WTC11 (cell line): ENCODE measurements at regions not wholly inside any gene's neighbourhood (a gene's known extent, or its start where the extent isn't known, plus 50 kb on each side); places are given as distances from the start of the nearest gene placed in this dataset.

Source experiments
- ATAC-seq: fragments of 200-7000 bp; cut with Tn5 transposase; 2 replicates; pipeline ENCODE4 v1.10.0; 2021; ENCODE audit warnings: mild to moderate bottlenecking, moderate library complexity
- CTCF ChIA-PET: fragments of 300-600 bp; sonication (Branson Sonifier 250); formaldehyde crosslinking; loops from one replicate; lab custom pipeline; 2021; ENCODE audit warnings: antibody characterized with exemption; lab: Charles Lee
- POLR2A ChIA-PET: fragments of 350-600 bp; sonication (Branson Sonifier 250); formaldehyde crosslinking; loops from one replicate; lab custom pipeline; 2021; ENCODE audit warnings: antibody characterized with exemption; lab: Charles Lee
- DNase-seq: peaks from one replicate; pipeline ENCODE4 v3.0.0; 2021; ENCODE audit warnings: low spot score
- H3K27ac Mint-ChIP-seq: 2 replicates; pipeline ENCODE4 v1.8.0; 2021; ENCODE audit warnings: mixed read lengths
- H3K27me3 Mint-ChIP-seq: 2 replicates; pipeline ENCODE4 v1.8.0; 2021; ENCODE audit warnings: low read depth, mild to moderate bottlenecking, moderate library complexity, mixed read lengths
- H3K36me3 Mint-ChIP-seq: 2 replicates; pipeline ENCODE4 v1.8.0; 2021; ENCODE audit warnings: mixed read lengths
- H3K4me1 Mint-ChIP-seq: 2 replicates; pipeline ENCODE4 v1.8.0; 2022; ENCODE audit warnings: mixed read lengths
- H3K4me3 Mint-ChIP-seq: 2 replicates; pipeline ENCODE4 v1.8.0; 2021; ENCODE audit warnings: mild to moderate bottlenecking, moderate library complexity, mixed read lengths
- H3K9me3 Mint-ChIP-seq: 2 replicates; pipeline ENCODE4 v1.8.0; 2021; ENCODE audit warnings: mixed read lengths
- CBFB ChIP-seq: sonication (generic); formaldehyde crosslinking; IDR thresholded peaks from 2 replicates; pipeline ENCODE4 v1.8.1; 2022; ENCODE audit warnings: mild to moderate bottlenecking, low read depth, missing genetic modification reagents
- ESRRA ChIP-seq: sonication (generic); formaldehyde crosslinking; IDR thresholded peaks from 2 replicates; pipeline ENCODE4 v1.8.1; 2022; ENCODE audit warnings: mild to moderate bottlenecking, missing genetic modification reagents, borderline replicate concordance
- GABPB1 ChIP-seq: sonication (generic); formaldehyde crosslinking; IDR thresholded peaks from 2 replicates; pipeline ENCODE4 v1.8.1; 2023; ENCODE audit warnings: mild to moderate bottlenecking, missing genetic modification reagents
- GRHL2 ChIP-seq: fragments of 250-450 bp; sonication (Bioruptor Pico); IDR thresholded peaks from 2 replicates; pipeline ENCODE4 v1.8.0; 2022; ENCODE audit warnings: mild to moderate bottlenecking, moderate library complexity; ENCODE audit not compliant: insufficient replicate concordance, severe bottlenecking
- GTF2I ChIP-seq: fragments of 250-450 bp; sonication (Bioruptor Pico); conservative IDR thresholded peaks from 2 replicates; pipeline ENCODE4 v1.4.0; 2021; ENCODE audit warnings: mild to moderate bottlenecking
- JAZF1 ChIP-seq: fragments of 250-450 bp; sonication (Bioruptor Pico); IDR thresholded peaks from 2 replicates; pipeline ENCODE4 v1.9.0; 2021; ENCODE audit warnings: moderate library complexity, mild to moderate bottlenecking, inconsistent platforms
- NR1H2 ChIP-seq: sonication (generic); formaldehyde crosslinking; IDR thresholded peaks from 2 replicates; pipeline ENCODE4 v1.9.0; 2021; ENCODE audit warnings: mild to moderate bottlenecking, moderate library complexity, missing genetic modification reagents
- SOX15 ChIP-seq: fragments of 250-450 bp; sonication (Bioruptor Pico); IDR thresholded peaks from 2 replicates; pipeline ENCODE4 v1.9.0; 2021; ENCODE audit warnings: mild to moderate bottlenecking
- SP1 ChIP-seq: sonication (generic); formaldehyde crosslinking; conservative IDR thresholded peaks from 2 replicates; pipeline ENCODE4 v1.8.1; 2022; ENCODE audit warnings: missing genetic modification reagents
- ZNF317 ChIP-seq: sonication (generic); formaldehyde crosslinking; IDR thresholded peaks from 2 replicates; pipeline ENCODE4 v1.8.1; 2023; ENCODE audit warnings: low read depth, mild to moderate bottlenecking, moderate library complexity, missing genetic modification reagents, borderline replicate concordance
- ZNF416 ChIP-seq: fragments of 250-450 bp; sonication (Bioruptor Pico); IDR thresholded peaks from 2 replicates; pipeline ENCODE4 v1.9.0; 2021; ENCODE audit warnings: mild to moderate bottlenecking, inconsistent platforms
- ZNF671 ChIP-seq: fragments of 250-450 bp; sonication (Bioruptor Pico); IDR thresholded peaks from 2 replicates; pipeline ENCODE4 v1.8.0; 2021; ENCODE audit warnings: mild to moderate bottlenecking
- TF ChIP-seq, protein P1 (sequence below): sonication (generic); formaldehyde crosslinking; IDR thresholded peaks from 2 replicates; pipeline ENCODE4 v1.8.1; 2023; ENCODE audit warnings: mild to moderate bottlenecking, moderate library complexity, missing genetic modification reagents
- TF ChIP-seq, protein P2 (sequence below): sonication (generic); formaldehyde crosslinking; IDR thresholded peaks from 2 replicates; pipeline ENCODE4 v1.8.1; 2023; ENCODE audit warnings: mild to moderate bottlenecking, missing genetic modification reagents, borderline replicate concordance
- TF ChIP-seq, protein P3 (sequence below): fragments of 250-450 bp; sonication (Bioruptor Pico); conservative IDR thresholded peaks from 2 replicates; pipeline ENCODE4 v1.9.0; 2021; ENCODE audit warnings: mild to moderate bottlenecking
- TF ChIP-seq, protein P4 (sequence below): sonication (generic); formaldehyde crosslinking; IDR thresholded peaks from 2 replicates; pipeline ENCODE4 v1.8.0; 2022; ENCODE audit warnings: mild to moderate bottlenecking, missing genetic modification reagents
- TF ChIP-seq, protein P5 (sequence below): fragments of 250-450 bp; sonication (Bioruptor Pico); IDR thresholded peaks from 2 replicates; pipeline ENCODE4 v1.9.0; 2021; ENCODE audit warnings: mild to moderate bottlenecking

DNA sequence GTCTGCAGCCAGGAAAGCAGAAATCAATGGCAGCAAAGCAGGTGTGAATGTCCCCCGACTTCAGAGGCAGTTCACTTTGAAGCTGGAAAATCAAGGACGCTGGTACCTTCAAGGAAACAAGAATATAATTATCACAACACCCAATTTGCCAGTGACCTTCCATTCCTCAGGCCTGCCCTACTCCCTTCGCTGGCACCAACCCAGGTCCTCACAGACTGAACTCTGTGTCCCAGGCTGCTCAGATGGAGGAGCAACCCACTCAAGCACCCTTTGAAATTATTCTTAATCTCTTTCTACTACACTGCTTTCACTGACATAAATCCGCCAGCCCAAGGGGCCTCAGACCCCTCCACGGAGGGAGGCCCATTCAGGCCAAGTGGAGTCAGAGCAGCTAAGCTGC, 64.7 kb upstream of the WT1 start:
- no peak for TF ChIP-seq ZNF317 (CRISPR knock-in tag)
- TF ChIP-seq, protein P1, sequence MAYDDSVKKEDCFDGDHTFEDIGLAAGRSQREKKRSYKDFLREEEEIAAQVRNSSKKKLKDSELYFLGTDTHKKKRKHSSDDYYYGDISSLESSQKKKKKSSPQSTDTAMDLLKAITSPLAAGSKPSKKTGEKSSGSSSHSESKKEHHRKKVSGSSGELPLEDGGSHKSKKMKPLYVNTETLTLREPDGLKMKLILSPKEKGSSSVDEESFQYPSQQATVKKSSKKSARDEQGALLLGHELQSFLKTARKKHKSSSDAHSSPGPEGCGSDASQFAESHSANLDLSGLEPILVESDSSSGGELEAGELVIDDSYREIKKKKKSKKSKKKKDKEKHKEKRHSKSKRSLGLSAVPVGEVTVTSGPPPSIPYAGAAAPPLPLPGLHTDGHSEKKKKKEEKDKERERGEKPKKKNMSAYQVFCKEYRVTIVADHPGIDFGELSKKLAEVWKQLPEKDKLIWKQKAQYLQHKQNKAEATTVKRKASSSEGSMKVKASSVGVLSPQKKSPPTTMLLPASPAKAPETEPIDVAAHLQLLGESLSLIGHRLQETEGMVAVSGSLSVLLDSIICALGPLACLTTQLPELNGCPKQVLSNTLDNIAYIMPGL (CRISPR knock-in tag), result no peak
- TF ChIP-seq SP1 (CRISPR knock-in tag), result no peak
- TF ChIP-seq GRHL2 (CRISPR knock-in tag), result no peak
- no peak for TF ChIP-seq ESRRA (CRISPR knock-in tag)
- no peak for TF ChIP-seq CBFB (CRISPR knock-in tag)
- TF ChIP-seq, protein P2, sequence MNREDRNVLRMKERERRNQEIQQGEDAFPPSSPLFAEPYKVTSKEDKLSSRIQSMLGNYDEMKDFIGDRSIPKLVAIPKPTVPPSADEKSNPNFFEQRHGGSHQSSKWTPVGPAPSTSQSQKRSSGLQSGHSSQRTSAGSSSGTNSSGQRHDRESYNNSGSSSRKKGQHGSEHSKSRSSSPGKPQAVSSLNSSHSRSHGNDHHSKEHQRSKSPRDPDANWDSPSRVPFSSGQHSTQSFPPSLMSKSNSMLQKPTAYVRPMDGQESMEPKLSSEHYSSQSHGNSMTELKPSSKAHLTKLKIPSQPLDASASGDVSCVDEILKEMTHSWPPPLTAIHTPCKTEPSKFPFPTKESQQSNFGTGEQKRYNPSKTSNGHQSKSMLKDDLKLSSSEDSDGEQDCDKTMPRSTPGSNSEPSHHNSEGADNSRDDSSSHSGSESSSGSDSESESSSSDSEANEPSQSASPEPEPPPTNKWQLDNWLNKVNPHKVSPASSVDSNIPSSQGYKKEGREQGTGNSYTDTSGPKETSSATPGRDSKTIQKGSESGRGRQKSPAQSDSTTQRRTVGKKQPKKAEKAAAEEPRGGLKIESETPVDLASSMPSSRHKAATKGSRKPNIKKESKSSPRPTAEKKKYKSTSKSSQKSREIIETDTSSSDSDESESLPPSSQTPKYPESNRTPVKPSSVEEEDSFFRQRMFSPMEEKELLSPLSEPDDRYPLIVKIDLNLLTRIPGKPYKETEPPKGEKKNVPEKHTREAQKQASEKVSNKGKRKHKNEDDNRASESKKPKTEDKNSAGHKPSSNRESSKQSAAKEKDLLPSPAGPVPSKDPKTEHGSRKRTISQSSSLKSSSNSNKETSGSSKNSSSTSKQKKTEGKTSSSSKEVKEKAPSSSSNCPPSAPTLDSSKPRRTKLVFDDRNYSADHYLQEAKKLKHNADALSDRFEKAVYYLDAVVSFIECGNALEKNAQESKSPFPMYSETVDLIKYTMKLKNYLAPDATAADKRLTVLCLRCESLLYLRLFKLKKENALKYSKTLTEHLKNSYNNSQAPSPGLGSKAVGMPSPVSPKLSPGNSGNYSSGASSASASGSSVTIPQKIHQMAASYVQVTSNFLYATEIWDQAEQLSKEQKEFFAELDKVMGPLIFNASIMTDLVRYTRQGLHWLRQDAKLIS, result no peak
- ChIA-PET CTCF (interaction anchor here (1.0 kb wide), 1 partner anchor 10 kb away, joined by 4 read pairs; no protein-coding TSS in a partner anchor), POLR2A (interaction anchor here (1.2 kb wide), 1 partner anchor 11 kb away, joined by 7 read pairs; no protein-coding TSS in a partner anchor)

DNA sequence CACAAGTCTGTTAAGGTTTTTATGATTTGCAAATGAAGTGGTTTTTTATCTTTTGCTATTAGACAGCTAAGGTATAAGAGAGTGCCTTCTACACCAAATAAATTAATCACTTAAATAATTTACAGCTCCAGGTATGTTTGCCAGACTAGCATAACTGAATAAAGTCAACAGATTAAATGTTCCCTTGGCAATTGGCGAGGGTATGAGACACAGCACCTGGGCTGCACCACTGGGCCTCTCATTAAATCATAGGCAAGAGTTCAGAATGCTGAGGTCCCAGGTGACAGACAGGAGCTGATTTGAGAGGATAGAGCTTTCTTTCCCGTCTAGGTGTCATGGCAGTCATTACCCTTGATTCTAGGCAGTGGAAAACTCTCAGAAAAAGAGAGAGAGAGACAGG, 62.6 kb upstream of the WT1 start:
- Mint-ChIP-seq H3K4me3 (no peak overlapping the region), H3K27me3 (no peaks in the 10 kb centered on the region), H3K27ac (no peak overlapping the region), H3K9me3 (no peaks in the 10 kb centered on the region), H3K36me3 (no peaks in the 10 kb centered on the region), H3K4me1 (no peaks in the 10 kb centered on the region)
- ChIA-PET CTCF (no interaction called here), POLR2A (no interaction called here)
- DNase-seq (no peak), ATAC-seq (no peak)
- TF ChIP-seq GTF2I (no peak), ESRRA (CRISPR knock-in tag) (no peak), ZNF416 (CRISPR knock-in tag) (no peak), JAZF1 (no peak), GABPB1 (CRISPR knock-in tag) (no peak), ZNF317 (CRISPR knock-in tag) (no peak), ZNF671 (CRISPR knock-in tag) (no peak), SP1 (CRISPR knock-in tag) (no peak), SOX15 (CRISPR knock-in tag) (no peak), NR1H2 (CRISPR knock-in tag) (no peak)
- TF ChIP-seq, protein P3, sequence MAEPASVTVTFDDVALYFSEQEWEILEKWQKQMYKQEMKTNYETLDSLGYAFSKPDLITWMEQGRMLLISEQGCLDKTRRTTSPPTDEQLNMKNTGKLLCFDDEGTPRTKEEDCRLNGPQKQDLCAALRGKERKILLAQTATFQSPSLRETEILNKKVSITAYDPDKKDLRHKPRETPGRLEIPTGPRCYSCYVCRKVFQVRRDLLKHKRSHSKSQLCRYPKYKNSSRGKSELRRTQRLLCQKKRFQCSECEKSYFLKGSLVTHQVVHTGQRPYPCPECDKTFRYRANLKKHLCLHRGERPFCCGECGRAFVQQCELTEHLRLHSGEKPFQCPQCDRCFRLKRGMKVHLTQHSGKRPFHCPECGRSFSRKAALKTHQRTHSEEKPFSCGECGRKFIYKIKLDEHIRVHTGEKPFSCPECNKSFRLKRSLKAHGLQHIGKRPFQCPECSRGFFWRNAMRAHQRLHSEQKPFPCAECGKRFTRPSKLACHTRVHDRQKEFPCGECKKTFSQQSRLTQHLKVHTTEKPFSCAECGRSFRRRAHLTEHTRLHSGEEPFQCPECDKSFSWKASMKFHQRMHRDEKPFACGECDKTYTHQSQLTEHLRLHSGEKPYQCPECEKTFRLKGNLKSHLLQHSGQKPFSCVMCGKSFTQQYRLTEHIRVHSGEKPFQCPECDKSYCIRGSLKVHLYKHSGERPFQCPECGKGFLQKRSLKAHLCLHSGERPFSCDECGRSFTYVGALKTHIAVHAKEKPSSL (CRISPR knock-in tag), result no peak
- TF ChIP-seq, protein P2, result no peak
- TF ChIP-seq, protein P4, sequence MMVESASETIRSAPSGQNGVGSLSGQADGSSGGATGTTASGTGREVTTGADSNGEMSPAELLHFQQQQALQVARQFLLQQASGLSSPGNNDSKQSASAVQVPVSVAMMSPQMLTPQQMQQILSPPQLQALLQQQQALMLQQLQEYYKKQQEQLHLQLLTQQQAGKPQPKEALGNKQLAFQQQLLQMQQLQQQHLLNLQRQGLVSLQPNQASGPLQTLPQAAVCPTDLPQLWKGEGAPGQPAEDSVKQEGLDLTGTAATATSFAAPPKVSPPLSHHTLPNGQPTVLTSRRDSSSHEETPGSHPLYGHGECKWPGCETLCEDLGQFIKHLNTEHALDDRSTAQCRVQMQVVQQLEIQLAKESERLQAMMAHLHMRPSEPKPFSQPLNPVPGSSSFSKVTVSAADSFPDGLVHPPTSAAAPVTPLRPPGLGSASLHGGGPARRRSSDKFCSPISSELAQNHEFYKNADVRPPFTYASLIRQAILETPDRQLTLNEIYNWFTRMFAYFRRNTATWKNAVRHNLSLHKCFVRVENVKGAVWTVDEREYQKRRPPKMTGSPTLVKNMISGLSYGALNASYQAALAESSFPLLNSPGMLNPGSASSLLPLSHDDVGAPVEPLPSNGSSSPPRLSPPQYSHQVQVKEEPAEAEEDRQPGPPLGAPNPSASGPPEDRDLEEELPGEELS, result no peak
- TF ChIP-seq, protein P5, sequence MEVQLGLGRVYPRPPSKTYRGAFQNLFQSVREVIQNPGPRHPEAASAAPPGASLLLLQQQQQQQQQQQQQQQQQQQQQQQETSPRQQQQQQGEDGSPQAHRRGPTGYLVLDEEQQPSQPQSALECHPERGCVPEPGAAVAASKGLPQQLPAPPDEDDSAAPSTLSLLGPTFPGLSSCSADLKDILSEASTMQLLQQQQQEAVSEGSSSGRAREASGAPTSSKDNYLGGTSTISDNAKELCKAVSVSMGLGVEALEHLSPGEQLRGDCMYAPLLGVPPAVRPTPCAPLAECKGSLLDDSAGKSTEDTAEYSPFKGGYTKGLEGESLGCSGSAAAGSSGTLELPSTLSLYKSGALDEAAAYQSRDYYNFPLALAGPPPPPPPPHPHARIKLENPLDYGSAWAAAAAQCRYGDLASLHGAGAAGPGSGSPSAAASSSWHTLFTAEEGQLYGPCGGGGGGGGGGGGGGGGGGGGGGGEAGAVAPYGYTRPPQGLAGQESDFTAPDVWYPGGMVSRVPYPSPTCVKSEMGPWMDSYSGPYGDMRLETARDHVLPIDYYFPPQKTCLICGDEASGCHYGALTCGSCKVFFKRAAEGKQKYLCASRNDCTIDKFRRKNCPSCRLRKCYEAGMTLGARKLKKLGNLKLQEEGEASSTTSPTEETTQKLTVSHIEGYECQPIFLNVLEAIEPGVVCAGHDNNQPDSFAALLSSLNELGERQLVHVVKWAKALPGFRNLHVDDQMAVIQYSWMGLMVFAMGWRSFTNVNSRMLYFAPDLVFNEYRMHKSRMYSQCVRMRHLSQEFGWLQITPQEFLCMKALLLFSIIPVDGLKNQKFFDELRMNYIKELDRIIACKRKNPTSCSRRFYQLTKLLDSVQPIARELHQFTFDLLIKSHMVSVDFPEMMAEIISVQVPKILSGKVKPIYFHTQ, result no peak

More for the DNA sequence above, 64.7 kb upstream of the WT1 start:
- Mint-ChIP-seq H3K27ac (no peak overlapping the region), H3K27me3 (no peaks in the 10 kb centered on the region), H3K4me3 (no peak overlapping the region), H3K36me3 (no peaks in the 10 kb centered on the region), H3K4me1 (no peaks in the 10 kb centered on the region), H3K9me3 (no peaks in the 10 kb centered on the region)
- ATAC-seq (no peak), DNase-seq (no peak)
